Natural killer cell (primary cell): ENCODE measurements at regions not wholly inside any gene's neighbourhood (a gene's known extent, or its start where the extent isn't known, plus 50 kb on each side); places are given as distances from the start of the nearest gene placed in this dataset.

Source experiments
- ATAC-seq, 3 donors: fragments of 150-1000 bp in 2 of 3; fragments of 200-7000 bp in 1 of 3; cut with Tn5 transposase; 1 replicate in 1 of 3; 2 replicates in 2 of 3; pipeline ENCODE4 v1.10.0; 2021; ENCODE audit warnings: mild to moderate bottlenecking in 2 of 3, moderate library complexity in 2 of 3
- DNase-seq, 2 donors: peaks; one replicate each; pipeline versions ENCODE4 v3.0.0 to v3.0.0-alpha.2; 2013 to 2021; ENCODE audit warnings: mixed read lengths in 1 of 2
- H3K27ac ChIP-seq: one replicate; pipeline ENCODE4 v1.5.1; 2013; ENCODE audit warnings: mild to moderate bottlenecking, low read length
- H3K27me3 ChIP-seq: one replicate; pipeline ENCODE4 v1.6.1; 2013; ENCODE audit warnings: low read length; ENCODE audit not compliant: control insufficient read depth, insufficient read depth
- H3K36me3 ChIP-seq: one replicate; pipeline ENCODE4 v1.6.1; 2013; ENCODE audit warnings: low read length; ENCODE audit not compliant: control insufficient read depth, insufficient read depth
- H3K4me1 ChIP-seq: one replicate; pipeline ENCODE4 v1.6.1; 2013; ENCODE audit warnings: low read length; ENCODE audit not compliant: control insufficient read depth, insufficient read depth
- H3K4me3 ChIP-seq: one replicate; pipeline ENCODE4 v1.5.1; 2013; ENCODE audit warnings: low read length
- H3K9me3 ChIP-seq: one replicate; pipeline ENCODE4 v1.6.1; 2013; ENCODE audit warnings: low read length; ENCODE audit not compliant: control insufficient read depth, insufficient read depth
- H3K27ac Mint-ChIP-seq, 2 donors: one replicate each; pipeline ENCODE4 v1.8.0; 2022; ENCODE audit warnings: mild to moderate bottlenecking in 2 of 2, mixed read lengths in 2 of 2, moderate library complexity in 1 of 2
- H3K27me3 Mint-ChIP-seq, 2 donors: one replicate each; pipeline ENCODE4 v1.8.0; 2022; ENCODE audit warnings: low read depth in 2 of 2, mixed read lengths in 2 of 2
- H3K36me3 Mint-ChIP-seq: one replicate; pipeline ENCODE4 v1.8.0; 2022; ENCODE audit warnings: mixed read lengths
- H3K4me1 Mint-ChIP-seq, 2 donors: one replicate each; pipeline ENCODE4 v1.8.0; 2022; ENCODE audit warnings: mixed read lengths in 2 of 2
- H3K4me3 Mint-ChIP-seq: one replicate; pipeline ENCODE4 v1.8.0; 2022; ENCODE audit warnings: mild to moderate bottlenecking, moderate library complexity, mixed read lengths
- H3K9me3 Mint-ChIP-seq, 2 donors: one replicate each; pipeline ENCODE4 v1.8.0; 2022; ENCODE audit warnings: mixed read lengths in 2 of 2
- WGBS: methylation state at CpG from one replicate; pipeline ENCODE4 v1.1.7; 2013; ENCODE audit warnings: missing lambda C conversion rate; ENCODE audit not compliant: insufficient coverage; 5-methylcytosine and 5-hydroxymethylcytosine counted together
- intact Hi-C: fragments of 100-400 bp; cut with micrococcal nuclease; formaldehyde crosslinking; loops from one replicate; pipeline ENCODE4 v1.14.2; 2022
- TF ChIP-seq, protein P1 (sequence below): fragments of 200-600 bp; IDR thresholded peaks from one replicate; pipeline ENCODE4 v1.8.0; 2022; ENCODE audit warnings: antibody characterized with exemption

DNA sequence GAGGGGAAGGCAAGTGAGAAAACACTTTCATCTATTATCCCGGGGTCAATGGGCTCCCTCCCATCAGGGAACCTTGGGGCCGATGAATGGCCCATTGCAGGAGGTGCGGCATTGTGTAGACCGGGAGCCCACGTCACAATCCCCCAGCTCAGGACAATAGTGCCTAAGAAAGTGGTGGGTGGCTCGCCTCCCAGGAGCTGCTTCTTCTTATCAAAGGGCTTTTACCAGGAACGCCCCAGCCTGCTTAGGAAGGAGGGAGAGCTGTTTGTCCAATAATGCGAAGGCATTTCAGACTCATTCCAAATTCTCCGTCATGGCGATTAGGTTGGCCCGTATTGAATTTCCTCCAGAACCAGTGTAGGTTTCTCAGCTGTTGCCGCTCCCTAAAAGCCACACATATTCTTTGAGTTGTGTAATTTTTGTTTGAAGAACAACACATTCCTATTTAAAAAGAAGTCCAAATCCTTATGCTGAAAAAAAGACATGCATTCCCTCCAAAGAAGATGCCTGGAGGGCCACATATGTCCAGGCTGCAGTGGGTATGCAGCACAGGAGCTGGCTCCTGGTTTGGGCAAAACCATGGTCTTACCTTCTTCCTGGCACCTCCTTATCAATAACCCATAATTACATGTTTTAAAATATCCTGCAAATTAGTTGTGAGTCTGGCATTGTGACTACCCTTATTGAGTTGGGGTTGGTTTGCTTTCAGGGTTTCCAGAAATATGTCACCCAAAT, 264.7 kb downstream of the MYCN start:
- Histone ChIP-seq H3K36me3 (no peaks in the 10 kb centered on the region), H3K4me3 (no peak overlapping the region), H3K9me3 (no peaks in the 10 kb centered on the region), H3K27ac (no peak overlapping the region), H3K27me3 (no peaks in the 10 kb centered on the region), H3K4me1 (no peaks in the 10 kb centered on the region)
- WGBS: 95% methylated on average over 12 of the region's 12 CpGs
- Mint-ChIP-seq H3K4me3 (no peak overlapping the region), H3K9me3 (peaks cover 0 to 3% of the 10 kb centered on the region in 2 donors), H3K36me3 (no peaks in the 10 kb centered on the region), H3K27me3 (peaks cover 0 to 5% of the 10 kb centered on the region in 2 donors), H3K4me1 (no peaks in the 10 kb centered on the region), H3K27ac (no peak overlapping the region)
- TF ChIP-seq, protein P1, sequence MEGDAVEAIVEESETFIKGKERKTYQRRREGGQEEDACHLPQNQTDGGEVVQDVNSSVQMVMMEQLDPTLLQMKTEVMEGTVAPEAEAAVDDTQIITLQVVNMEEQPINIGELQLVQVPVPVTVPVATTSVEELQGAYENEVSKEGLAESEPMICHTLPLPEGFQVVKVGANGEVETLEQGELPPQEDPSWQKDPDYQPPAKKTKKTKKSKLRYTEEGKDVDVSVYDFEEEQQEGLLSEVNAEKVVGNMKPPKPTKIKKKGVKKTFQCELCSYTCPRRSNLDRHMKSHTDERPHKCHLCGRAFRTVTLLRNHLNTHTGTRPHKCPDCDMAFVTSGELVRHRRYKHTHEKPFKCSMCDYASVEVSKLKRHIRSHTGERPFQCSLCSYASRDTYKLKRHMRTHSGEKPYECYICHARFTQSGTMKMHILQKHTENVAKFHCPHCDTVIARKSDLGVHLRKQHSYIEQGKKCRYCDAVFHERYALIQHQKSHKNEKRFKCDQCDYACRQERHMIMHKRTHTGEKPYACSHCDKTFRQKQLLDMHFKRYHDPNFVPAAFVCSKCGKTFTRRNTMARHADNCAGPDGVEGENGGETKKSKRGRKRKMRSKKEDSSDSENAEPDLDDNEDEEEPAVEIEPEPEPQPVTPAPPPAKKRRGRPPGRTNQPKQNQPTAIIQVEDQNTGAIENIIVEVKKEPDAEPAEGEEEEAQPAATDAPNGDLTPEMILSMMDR: no peak
- DNase-seq: no peak
- no peak for ATAC-seq
- intact Hi-C loops: no loop called here

DNA sequence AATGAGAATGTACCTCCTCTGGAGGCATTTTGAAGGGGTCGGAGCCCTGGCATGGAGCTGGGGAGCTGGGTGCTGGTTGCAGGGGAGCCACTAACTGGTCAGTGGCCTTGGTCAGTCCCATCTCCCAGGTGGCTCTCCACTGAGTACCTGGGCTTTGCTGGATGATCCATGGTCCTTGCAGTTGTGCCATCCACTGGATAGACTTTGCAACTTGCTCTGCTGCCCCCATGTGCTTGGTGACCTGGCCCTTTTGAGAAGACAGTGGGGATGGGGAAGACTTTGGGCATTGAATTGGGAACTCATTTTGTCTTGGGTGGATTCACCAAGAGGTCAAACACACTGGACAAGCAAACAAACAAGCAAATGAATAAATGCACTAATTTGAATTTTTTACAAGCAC, 263.9 kb downstream of the MYCN start:
- no peaks in the 10 kb centered on the region for H3K36me3 Mint-ChIP-seq
- peaks cover 0 to 5% of the 10 kb centered on the region in 2 donors for H3K27me3 Mint-ChIP-seq
- no peaks in the 10 kb centered on the region for H3K9me3 ChIP-seq
- no peak for DNase-seq
- H3K4me1 Mint-ChIP-seq: no peaks in the 10 kb centered on the region
- H3K4me1 ChIP-seq: no peaks in the 10 kb centered on the region
- peaks cover 0 to 3% of the 10 kb centered on the region in 2 donors for H3K9me3 Mint-ChIP-seq
- WGBS: 96% methylated on average over 1 of the region's 1 CpG
- intact Hi-C loops: no loop called here
- TF ChIP-seq, protein P1: no peak
- H3K4me3 Mint-ChIP-seq: no peak overlapping the region
- no peak overlapping the region for H3K27ac ChIP-seq
- ATAC-seq: no peak
- H3K4me3 ChIP-seq: no peak overlapping the region
- H3K27ac Mint-ChIP-seq: no peak overlapping the region
- H3K36me3 ChIP-seq: no peaks in the 10 kb centered on the region
- H3K27me3 ChIP-seq: no peaks in the 10 kb centered on the region

DNA sequence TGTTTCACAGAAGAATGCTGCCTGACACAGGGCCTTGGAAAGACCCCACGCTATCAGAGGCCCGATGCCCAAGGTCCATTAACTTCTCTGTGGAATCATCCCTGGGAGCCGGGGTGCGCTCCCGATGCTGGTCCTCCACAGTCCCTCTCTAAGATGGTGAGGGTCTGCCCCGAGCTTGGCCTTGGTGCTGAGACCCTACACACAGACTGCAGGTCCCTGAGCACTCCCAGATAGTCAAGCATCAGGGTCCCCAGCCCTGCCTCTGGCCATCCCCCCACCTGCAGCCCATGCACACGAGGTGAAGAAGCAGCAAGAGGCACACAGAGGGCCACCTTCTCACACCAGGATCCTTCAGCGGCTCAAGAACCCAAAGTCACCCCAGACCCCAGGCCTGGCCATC, 263.3 kb downstream of the MYCN start:
- intact Hi-C loops: no loop called here

More for the DNA sequence above, 263.3 kb downstream of the MYCN start:
- Histone ChIP-seq H3K4me3 (no peak overlapping the region), H3K9me3 (no peaks in the 10 kb centered on the region), H3K4me1 (no peaks in the 10 kb centered on the region), H3K27ac (no peak overlapping the region), H3K36me3 (no peaks in the 10 kb centered on the region), H3K27me3 (no peaks in the 10 kb centered on the region)
- no peak for DNase-seq
- H3K4me1 Mint-ChIP-seq: no peaks in the 10 kb centered on the region
- no peaks in the 10 kb centered on the region for H3K36me3 Mint-ChIP-seq
- WGBS: 85% methylated on average over 8 of the region's 8 CpGs
- H3K4me3 Mint-ChIP-seq: no peak overlapping the region
- no peak overlapping the region for H3K27ac Mint-ChIP-seq
- H3K9me3 Mint-ChIP-seq: peaks cover 0 to 3% of the 10 kb centered on the region in 2 donors
- H3K27me3 Mint-ChIP-seq: peaks cover 0 to 5% of the 10 kb centered on the region in 2 donors
- no peak for ATAC-seq
- TF ChIP-seq, protein P1: no peak
